ENCODE measurements at regions not wholly inside any gene's neighbourhood (a gene's known extent, or its start where the extent isn't known, plus 50 kb on each side); places are given as distances from the start of the nearest gene placed in this dataset.

DNA sequence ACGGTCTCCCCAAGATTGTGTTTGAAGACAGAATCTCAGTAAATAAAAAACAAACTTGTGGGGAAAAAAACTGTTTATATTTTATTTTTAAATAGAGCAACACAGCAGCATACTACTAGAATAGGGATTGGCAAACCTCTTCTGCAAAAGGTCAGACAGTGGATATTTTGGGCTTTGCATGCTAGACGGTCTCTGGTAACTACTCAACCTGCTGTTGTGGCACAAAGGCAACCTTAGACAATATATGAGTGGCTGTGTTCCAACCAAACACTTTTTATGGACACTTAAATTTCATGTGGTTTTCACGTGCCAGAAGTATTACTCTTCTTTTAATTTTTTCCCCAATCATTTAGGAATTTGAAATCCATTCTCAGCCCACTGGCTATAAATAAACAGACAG is 55.0 kb downstream of the IRX5 start:
- TF ChIP-seq, protein P1, sequence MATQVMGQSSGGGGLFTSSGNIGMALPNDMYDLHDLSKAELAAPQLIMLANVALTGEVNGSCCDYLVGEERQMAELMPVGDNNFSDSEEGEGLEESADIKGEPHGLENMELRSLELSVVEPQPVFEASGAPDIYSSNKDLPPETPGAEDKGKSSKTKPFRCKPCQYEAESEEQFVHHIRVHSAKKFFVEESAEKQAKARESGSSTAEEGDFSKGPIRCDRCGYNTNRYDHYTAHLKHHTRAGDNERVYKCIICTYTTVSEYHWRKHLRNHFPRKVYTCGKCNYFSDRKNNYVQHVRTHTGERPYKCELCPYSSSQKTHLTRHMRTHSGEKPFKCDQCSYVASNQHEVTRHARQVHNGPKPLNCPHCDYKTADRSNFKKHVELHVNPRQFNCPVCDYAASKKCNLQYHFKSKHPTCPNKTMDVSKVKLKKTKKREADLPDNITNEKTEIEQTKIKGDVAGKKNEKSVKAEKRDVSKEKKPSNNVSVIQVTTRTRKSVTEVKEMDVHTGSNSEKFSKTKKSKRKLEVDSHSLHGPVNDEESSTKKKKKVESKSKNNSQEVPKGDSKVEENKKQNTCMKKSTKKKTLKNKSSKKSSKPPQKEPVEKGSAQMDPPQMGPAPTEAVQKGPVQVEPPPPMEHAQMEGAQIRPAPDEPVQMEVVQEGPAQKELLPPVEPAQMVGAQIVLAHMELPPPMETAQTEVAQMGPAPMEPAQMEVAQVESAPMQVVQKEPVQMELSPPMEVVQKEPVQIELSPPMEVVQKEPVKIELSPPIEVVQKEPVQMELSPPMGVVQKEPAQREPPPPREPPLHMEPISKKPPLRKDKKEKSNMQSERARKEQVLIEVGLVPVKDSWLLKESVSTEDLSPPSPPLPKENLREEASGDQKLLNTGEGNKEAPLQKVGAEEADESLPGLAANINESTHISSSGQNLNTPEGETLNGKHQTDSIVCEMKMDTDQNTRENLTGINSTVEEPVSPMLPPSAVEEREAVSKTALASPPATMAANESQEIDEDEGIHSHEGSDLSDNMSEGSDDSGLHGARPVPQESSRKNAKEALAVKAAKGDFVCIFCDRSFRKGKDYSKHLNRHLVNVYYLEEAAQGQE (IDR thresholded peaks at IDR 0.05; ENCODE audit: unreplicated experiment), result no peak
- TF ChIP-seq, protein P2, sequence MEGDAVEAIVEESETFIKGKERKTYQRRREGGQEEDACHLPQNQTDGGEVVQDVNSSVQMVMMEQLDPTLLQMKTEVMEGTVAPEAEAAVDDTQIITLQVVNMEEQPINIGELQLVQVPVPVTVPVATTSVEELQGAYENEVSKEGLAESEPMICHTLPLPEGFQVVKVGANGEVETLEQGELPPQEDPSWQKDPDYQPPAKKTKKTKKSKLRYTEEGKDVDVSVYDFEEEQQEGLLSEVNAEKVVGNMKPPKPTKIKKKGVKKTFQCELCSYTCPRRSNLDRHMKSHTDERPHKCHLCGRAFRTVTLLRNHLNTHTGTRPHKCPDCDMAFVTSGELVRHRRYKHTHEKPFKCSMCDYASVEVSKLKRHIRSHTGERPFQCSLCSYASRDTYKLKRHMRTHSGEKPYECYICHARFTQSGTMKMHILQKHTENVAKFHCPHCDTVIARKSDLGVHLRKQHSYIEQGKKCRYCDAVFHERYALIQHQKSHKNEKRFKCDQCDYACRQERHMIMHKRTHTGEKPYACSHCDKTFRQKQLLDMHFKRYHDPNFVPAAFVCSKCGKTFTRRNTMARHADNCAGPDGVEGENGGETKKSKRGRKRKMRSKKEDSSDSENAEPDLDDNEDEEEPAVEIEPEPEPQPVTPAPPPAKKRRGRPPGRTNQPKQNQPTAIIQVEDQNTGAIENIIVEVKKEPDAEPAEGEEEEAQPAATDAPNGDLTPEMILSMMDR (conservative IDR thresholded peaks at IDR 0.05; ENCODE audit: low read depth in 2 of 2), result no peak
- no peak for TF ChIP-seq POLR2AphosphoS5 (IDR thresholded peaks at IDR 0.05; ENCODE audit: low read depth)
